Activated CD4-positive, alpha-beta T cell treated with anti-CD3 and anti-CD28 coated beads, Interleukin-2, amount 10 ng/mL, durations not matched to agents 24 days and 14 days (primary cell): ENCODE measurements at regions not wholly inside any gene's neighbourhood (a gene's known extent, or its start where the extent isn't known, plus 50 kb on each side); places are given as distances from the start of the nearest gene placed in this dataset.

Experiments used
- DNase-seq: peaks from one replicate; pipeline ENCODE4 v3.0.0; 2022
- H3K27ac Mint-ChIP-seq: one replicate; pipeline ENCODE4 v1.8.0; 2022; ENCODE audit warnings: mild to moderate bottlenecking, mixed read lengths
- H3K27me3 Mint-ChIP-seq: one replicate; pipeline ENCODE4 v1.8.0; 2022; ENCODE audit warnings: mixed read lengths
- H3K36me3 Mint-ChIP-seq: one replicate; pipeline ENCODE4 v1.8.0; 2022; ENCODE audit warnings: low read depth, mild to moderate bottlenecking, mixed read lengths
- H3K4me1 Mint-ChIP-seq: one replicate; pipeline ENCODE4 v1.8.0; 2021; ENCODE audit warnings: mixed read lengths
- H3K4me3 Mint-ChIP-seq: one replicate; pipeline ENCODE4 v1.8.0; 2022; ENCODE audit warnings: mild to moderate bottlenecking, moderate library complexity, mixed read lengths
- H3K9me3 Mint-ChIP-seq: one replicate; pipeline ENCODE4 v1.8.0; 2021; ENCODE audit warnings: mixed read lengths
- intact Hi-C: fragments of 100-400 bp; cut with micrococcal nuclease; formaldehyde crosslinking; loops from one replicate; pipeline ENCODE4 v1.15.1; 2023

DNA sequence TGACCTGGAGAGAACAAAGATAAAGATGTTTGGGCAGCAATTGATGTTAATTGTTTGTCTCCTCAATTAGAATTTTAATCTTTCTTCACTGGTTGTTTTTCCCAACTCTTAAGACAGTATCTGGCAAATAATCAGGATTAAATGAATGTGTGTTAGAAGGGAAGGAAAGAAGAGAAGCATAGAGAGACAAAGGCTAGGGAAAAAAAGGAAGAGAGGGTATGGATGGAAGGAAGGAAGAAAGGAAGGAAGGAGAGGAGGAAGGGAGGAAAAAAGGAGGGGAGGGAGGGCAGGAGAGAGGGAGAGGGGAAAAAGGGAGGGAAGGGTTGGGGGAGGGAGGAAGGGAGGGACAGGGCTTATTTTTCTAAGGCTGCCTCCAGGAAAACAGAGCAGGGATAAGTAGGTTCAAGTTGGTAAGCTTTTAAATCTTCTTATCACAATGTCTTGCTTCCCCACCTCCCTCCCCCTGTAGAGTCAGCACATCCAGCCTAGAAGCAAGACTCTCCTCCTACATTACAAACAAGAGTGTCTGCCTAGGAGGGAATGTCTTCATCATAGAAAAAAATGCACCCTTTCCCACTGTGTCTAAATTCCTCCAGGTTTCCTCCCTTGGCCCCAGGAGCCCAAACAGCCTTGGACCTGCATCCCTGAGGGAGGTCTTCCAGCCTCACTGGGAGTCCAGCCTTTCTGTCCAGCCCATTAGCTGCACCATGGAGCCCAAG is 447.8 kb upstream of the JARID2 start:
- no peak for DNase-seq
- H3K27ac Mint-ChIP-seq = peak overlapping the region; percentile 13
- peaks cover 12% of the 10 kb centered on the region for H3K4me1 Mint-ChIP-seq
- intact Hi-C loops = no loop called here
- no peak overlapping the region for H3K4me3 Mint-ChIP-seq
- peaks cover 4% of the 10 kb centered on the region for H3K27me3 Mint-ChIP-seq
- peaks cover 7% of the 10 kb centered on the region for H3K9me3 Mint-ChIP-seq
- no peaks in the 10 kb centered on the region for H3K36me3 Mint-ChIP-seq

GRCh38 chr6:14798594-14798982 is 447.3 kb upstream of the JARID2 start:
- no peak for DNase-seq
- peaks cover 4% of the 10 kb centered on the region for H3K27me3 Mint-ChIP-seq
- H3K27ac Mint-ChIP-seq = no peak overlapping the region
- H3K9me3 Mint-ChIP-seq = peaks cover 7% of the 10 kb centered on the region
- H3K36me3 Mint-ChIP-seq = no peaks in the 10 kb centered on the region
- H3K4me3 Mint-ChIP-seq = no peak overlapping the region
- intact Hi-C loops = no loop called here
- H3K4me1 Mint-ChIP-seq = peaks cover 12% of the 10 kb centered on the region

DNA sequence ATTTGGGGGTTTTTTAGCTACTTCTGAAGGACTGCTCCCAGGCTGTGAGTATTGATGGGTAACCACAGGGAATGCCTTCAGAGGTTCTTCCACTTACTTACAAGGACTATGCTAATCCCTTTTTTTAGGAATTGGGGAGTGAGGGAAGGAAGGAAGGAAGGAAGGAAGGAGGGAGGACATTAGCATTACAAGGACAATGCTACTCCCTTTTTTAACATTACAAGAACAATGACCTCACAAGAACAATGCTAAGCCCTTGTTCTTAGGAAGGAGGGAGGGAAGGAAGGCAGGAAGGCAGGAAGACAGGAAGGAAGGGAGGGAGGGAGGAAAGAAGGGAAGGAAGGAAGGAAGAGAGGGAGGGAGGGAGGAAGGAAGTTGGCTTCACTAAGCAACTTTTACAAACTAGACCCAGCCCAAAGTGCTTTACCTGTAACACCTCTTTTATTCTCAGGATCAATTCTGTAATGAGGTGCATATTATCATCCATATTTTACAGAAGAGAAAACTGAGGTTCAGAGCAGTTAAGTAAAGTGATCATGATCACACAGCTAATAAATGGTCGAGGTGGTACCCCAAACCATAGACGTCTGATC is 446.8 kb upstream of the JARID2 start:
- H3K4me1 Mint-ChIP-seq = peaks cover 12% of the 10 kb centered on the region
- H3K36me3 Mint-ChIP-seq = no peaks in the 10 kb centered on the region
- H3K27me3 Mint-ChIP-seq = peaks cover 4% of the 10 kb centered on the region
- intact Hi-C loops = no loop called here
- no peak for DNase-seq
- H3K9me3 Mint-ChIP-seq = peaks cover 7% of the 10 kb centered on the region
- no peak overlapping the region for H3K27ac Mint-ChIP-seq
- no peak overlapping the region for H3K4me3 Mint-ChIP-seq

DNA sequence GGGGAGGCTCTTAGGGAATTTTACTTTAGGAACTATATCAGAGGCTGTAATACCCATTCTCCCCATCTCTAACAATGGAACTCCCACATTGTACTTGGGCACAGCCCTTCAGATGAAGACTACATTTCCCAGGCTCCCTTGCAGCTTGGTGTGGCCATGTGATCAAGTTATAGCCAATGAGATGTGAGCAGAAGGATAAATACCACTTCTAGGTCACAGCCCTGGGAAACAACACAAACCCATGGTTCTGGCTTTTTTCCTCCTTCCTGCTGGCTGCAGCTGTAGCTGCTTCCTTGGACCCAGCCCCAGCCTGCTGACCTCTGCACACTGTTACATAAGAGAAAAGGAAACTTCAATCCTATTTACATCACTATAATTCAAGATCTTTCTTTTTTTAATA is 445.9 kb upstream of the JARID2 start:
- peak; percentile 73 for DNase-seq
- intact Hi-C loops = no loop called here
- H3K4me3 Mint-ChIP-seq = no peak overlapping the region

GRCh38 chr6:14802514-14803160 is 443.2 kb upstream of the JARID2 start:
- Mint-ChIP-seq H3K9me3 (peaks cover 4% of the 10 kb centered on the region), H3K4me3 (no peak overlapping the region), H3K36me3 (no peaks in the 10 kb centered on the region), H3K27me3 (peaks cover 4% of the 10 kb centered on the region), H3K27ac (no peak overlapping the region), H3K4me1 (peaks cover 12% of the 10 kb centered on the region)
- DNase-seq = no peak
- intact Hi-C loops = no loop called here

More for the DNA sequence above, 445.9 kb upstream of the JARID2 start:
- no peak overlapping the region for H3K27ac Mint-ChIP-seq
- H3K27me3 Mint-ChIP-seq = peaks cover 4% of the 10 kb centered on the region
- H3K4me1 Mint-ChIP-seq = peaks cover 12% of the 10 kb centered on the region
- H3K36me3 Mint-ChIP-seq = no peaks in the 10 kb centered on the region
- H3K9me3 Mint-ChIP-seq = peaks cover 4% of the 10 kb centered on the region

DNA sequence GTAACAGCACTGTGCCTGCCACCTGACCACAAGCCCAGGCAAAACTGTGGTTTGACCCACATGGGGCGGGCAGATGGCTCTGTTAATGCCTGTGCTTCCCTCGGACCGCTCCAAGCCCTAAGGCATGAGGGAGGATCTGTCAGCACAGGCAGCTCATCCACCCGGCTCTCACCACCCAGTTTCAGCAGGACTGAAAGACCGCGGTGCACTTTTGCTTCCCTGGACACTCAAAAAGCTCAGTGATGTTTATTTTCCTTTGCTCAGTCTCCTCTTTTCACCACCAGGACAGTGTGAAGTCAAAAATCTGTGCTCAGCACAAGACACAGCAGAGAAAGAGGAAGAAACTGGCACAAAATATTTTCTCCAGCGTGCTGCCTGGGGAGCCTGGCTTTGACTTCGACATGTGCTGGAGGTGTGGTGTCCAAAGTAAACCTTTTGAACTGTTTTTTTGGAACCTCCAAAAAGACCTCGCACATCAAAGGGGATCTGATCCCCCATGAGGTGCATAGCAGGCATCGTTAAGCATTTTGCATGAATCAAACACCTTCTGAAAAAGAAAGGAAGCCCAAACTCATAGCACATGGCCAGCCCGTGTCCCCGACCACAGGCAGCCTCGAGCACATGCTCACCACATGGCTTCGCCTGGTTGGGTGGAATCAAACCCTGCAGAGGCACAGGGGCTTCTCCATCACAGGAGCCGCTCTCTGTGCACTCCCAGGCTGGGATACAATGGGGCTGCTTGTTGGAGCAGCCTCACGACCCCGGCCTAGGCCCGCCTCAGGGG is 441.7 kb upstream of the JARID2 start:
- H3K36me3 Mint-ChIP-seq = peaks cover 2% of the 10 kb centered on the region
- peaks cover 9% of the 10 kb centered on the region for H3K9me3 Mint-ChIP-seq
- DNase-seq = no peak
- H3K27me3 Mint-ChIP-seq = no peaks in the 10 kb centered on the region
- intact Hi-C loops = no loop called here
- H3K4me3 Mint-ChIP-seq = no peak overlapping the region
- no peak overlapping the region for H3K27ac Mint-ChIP-seq
- peaks cover 5% of the 10 kb centered on the region for H3K4me1 Mint-ChIP-seq

GRCh38 chr6:14804785-14805210 is 441.1 kb upstream of the JARID2 start:
- Mint-ChIP-seq H3K9me3 (peaks cover 9% of the 10 kb centered on the region), H3K27ac (no peak overlapping the region), H3K4me1 (peaks cover 3% of the 10 kb centered on the region), H3K36me3 (peaks cover 2% of the 10 kb centered on the region), H3K4me3 (no peak overlapping the region), H3K27me3 (no peaks in the 10 kb centered on the region)
- DNase-seq = no peak
- intact Hi-C loops = no loop called here

DNA sequence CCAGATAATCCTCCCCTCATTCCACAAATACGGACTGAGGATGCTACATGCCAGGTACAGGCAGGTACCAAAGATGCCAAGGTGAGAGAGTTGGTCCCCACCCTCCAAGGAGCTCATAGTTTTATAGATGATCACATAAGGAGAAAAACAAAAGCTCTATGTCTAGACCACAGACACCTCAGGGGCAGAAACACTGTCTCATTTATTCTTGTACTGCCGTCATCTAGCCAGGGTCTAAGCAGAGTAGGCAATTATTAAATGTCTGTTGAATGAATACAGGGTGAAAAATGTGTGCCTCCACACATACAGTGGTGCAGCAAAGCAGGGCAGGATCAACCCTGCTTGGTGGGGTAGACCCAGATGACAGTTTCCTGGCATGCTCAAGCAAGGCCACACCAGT is 439.8 kb upstream of the JARID2 start:
- no peaks in the 10 kb centered on the region for H3K4me1 Mint-ChIP-seq
- peaks cover 2% of the 10 kb centered on the region for H3K36me3 Mint-ChIP-seq
- intact Hi-C loops = no loop called here
- H3K27ac Mint-ChIP-seq = no peak overlapping the region
- no peaks in the 10 kb centered on the region for H3K27me3 Mint-ChIP-seq
- DNase-seq = no peak
- H3K9me3 Mint-ChIP-seq = peaks cover 9% of the 10 kb centered on the region
- H3K4me3 Mint-ChIP-seq = no peak overlapping the region

DNA sequence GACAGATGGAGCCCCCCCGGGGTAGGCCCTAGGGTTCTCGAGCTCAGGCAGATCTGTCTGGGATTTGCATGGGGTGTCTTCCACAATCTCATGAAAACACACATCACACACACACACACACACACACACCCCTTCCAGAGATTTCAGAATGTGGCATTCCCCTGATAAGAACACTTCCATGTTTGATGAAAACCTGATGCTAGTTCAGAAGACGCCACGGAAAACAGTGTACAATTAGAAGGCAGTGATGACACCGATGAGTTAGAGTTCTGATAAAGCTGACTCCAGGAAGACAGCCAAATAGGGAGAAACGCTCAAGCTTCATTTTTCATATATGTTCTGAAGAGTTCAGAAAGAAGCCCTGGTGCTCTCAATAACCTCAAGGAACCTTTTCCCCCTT is 438.7 kb upstream of the JARID2 start:
- H3K36me3 Mint-ChIP-seq = peaks cover 2% of the 10 kb centered on the region

DNA sequence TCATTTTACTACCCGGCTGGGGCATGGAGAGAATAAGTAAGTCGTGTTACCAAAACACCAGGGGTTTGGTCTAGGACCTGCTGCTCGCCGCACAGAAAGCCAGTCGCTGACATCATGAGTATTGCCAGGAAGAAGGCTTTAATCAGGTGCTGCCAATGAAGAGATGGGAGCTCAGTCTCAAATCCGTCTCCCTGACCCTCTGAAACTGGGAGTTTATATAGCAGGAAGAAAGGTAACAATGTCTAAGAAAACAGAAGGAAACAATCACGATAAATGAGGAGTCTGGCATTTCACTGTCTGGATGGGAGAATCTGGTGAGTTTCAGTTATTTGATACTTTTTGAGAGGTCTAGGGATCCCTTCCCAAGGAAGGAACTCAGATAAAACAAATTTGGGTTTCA is 437.9 kb upstream of the JARID2 start:
- no peaks in the 10 kb centered on the region for H3K4me1 Mint-ChIP-seq

More for the DNA sequence above, 438.7 kb upstream of the JARID2 start:
- no peak for DNase-seq
- peaks cover 6% of the 10 kb centered on the region for H3K9me3 Mint-ChIP-seq
- H3K27me3 Mint-ChIP-seq = no peaks in the 10 kb centered on the region
- intact Hi-C loops = no loop called here
- no peak overlapping the region for H3K27ac Mint-ChIP-seq
- H3K4me1 Mint-ChIP-seq = no peaks in the 10 kb centered on the region
- no peak overlapping the region for H3K4me3 Mint-ChIP-seq

DNA sequence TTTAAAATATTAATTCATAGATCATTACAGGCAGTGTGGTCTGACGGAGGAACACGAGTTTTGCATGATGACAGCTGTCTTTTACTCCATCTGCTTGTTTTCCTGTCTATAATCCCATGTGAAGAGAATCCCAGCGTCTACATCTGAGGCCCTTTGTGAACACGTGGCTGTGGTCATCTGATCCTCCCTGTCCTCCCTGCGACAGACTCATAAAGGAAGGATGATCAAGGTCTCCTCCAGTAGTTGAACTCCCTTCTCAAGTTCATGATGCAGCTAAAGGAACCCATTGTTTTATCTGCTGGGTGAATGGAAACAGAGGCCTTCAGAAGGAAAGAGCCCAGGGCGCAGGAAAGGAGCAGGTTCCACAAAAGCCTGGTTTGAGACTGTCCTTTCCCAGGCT is 435.8 kb upstream of the JARID2 start:
- intact Hi-C loops = no loop called here
- Mint-ChIP-seq H3K9me3 (peaks cover 6% of the 10 kb centered on the region), H3K36me3 (peaks cover 2% of the 10 kb centered on the region), H3K27me3 (no peaks in the 10 kb centered on the region), H3K27ac (no peak overlapping the region), H3K4me3 (no peak overlapping the region), H3K4me1 (peaks cover 2% of the 10 kb centered on the region)
- no peak for DNase-seq

More for the DNA sequence above, 437.9 kb upstream of the JARID2 start:
- Mint-ChIP-seq H3K27me3 (no peaks in the 10 kb centered on the region), H3K4me3 (no peak overlapping the region), H3K9me3 (peaks cover 6% of the 10 kb centered on the region), H3K27ac (no peak overlapping the region), H3K36me3 (peaks cover 2% of the 10 kb centered on the region)
- DNase-seq = no peak
- intact Hi-C loops = no loop called here

DNA sequence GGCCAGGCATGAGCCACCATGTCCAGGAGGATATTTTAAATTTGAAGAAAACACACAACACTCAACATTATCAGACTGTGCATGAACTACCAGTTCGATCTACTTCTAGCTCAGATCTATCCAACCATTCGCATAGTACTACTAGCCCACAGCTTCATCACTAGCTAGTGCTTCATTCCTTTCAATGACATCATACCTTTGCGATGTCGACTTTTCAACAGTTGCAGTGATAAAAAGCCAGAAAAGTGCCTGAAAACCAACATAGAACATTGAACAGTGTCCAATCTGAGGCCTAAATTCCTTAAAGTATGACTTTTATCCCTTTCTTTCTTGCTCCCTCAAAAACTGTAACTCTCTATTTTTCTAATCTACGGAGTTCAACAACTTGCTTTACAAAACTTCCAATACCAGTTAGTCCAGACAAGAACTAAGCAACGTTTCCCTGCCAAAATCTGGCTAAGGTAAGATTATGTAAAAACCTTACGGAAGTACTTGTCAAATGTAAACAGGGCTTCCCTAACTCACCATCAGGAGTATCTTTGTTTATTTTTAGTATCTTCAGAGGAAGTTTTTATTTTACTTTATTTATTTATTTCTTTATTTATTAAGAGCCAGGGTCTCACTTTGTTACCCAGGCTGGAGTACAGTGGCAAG is 434.0 kb upstream of the JARID2 start:
- intact Hi-C loops = no loop called here
- Mint-ChIP-seq H3K4me1 (peaks cover 5% of the 10 kb centered on the region), H3K27me3 (no peaks in the 10 kb centered on the region), H3K9me3 (peaks cover 6% of the 10 kb centered on the region), H3K27ac (no peak overlapping the region), H3K36me3 (peaks cover 2% of the 10 kb centered on the region), H3K4me3 (no peak overlapping the region)
- no peak for DNase-seq

- intact Hi-C loops = no loop called here
- H3K27me3 Mint-ChIP-seq = no peaks in the 10 kb centered on the region
- no peaks in the 10 kb centered on the region for H3K36me3 Mint-ChIP-seq
- peaks cover 9% of the 10 kb centered on the region for H3K4me1 Mint-ChIP-seq
- DNase-seq = no peak
- H3K9me3 Mint-ChIP-seq = peaks cover 4% of the 10 kb centered on the region
- H3K27ac Mint-ChIP-seq = no peak overlapping the region
- no peak overlapping the region for H3K4me3 Mint-ChIP-seq
Measured at GRCh38 chr6:14814016-14814415, 431.9 kb upstream of the JARID2 start.
